ENCODE measurements at regions not wholly inside any gene's neighbourhood (a gene's known extent, or its start where the extent isn't known, plus 50 kb on each side); places are given as distances from the start of the nearest gene placed in this dataset.
"Not testable (repeated sequence)": the region's sequence is repeated elsewhere in the genome, so short reads cannot be mapped to it uniquely, and the experiment has no call there.

GRCh38 chr3:180421721-180422120, 180.2 kb upstream of the TTC14 start:
- Mint-ChIP-seq H3K9me3 (no peaks in the 10 kb centered on the region), H3K36me3 (no peaks in the 10 kb centered on the region), H3K4me1 (no peaks in the 10 kb centered on the region), H3K4me3 (no peak overlapping the region), H3K27ac (no peak overlapping the region), H3K27me3 (ENCODE audit: low read depth) (no peaks in the 10 kb centered on the region)
- ChIA-PET POLR2A (no interaction called here), CTCF (no interaction called here)
- TF ChIP-seq NFE2L1 (CRISPR knock-in tag; IDR thresholded peaks at IDR 0.05) = no peak
- no peak for TF ChIP-seq HMGXB4 (CRISPR knock-in tag; IDR thresholded peaks at IDR 0.05)
- TF ChIP-seq NFYB (CRISPR knock-in tag; conservative IDR thresholded peaks at IDR 0.05; ENCODE audit: low read depth) = no peak
- no peak for TF ChIP-seq ATF2 (CRISPR knock-in tag; IDR thresholded peaks at IDR 0.05; ENCODE audit: borderline replicate concordance, low read depth)
- TF ChIP-seq ARID4B (CRISPR knock-in tag; IDR thresholded peaks at IDR 0.05; ENCODE audit: borderline replicate concordance) = no peak
- TF ChIP-seq KAT7 (CRISPR knock-in tag; IDR thresholded peaks at IDR 0.05; ENCODE audit: borderline replicate concordance) = no peak
- TF ChIP-seq FOXP1 (CRISPR knock-in tag; IDR thresholded peaks at IDR 0.05; ENCODE audit: borderline replicate concordance) = no peak
- TF ChIP-seq ZNF671 (CRISPR knock-in tag; IDR thresholded peaks at IDR 0.05) = no peak
- no peak for TF ChIP-seq ZNF138 (CRISPR knock-in tag; conservative IDR thresholded peaks at IDR 0.05)
- no peak for TF ChIP-seq E2F1 (CRISPR knock-in tag; IDR thresholded peaks at IDR 0.05)
- TF ChIP-seq ZNF219 (CRISPR knock-in tag; IDR thresholded peaks at IDR 0.05; ENCODE audit: borderline replicate concordance) = no peak
- no peak for TF ChIP-seq MAX (CRISPR knock-in tag; IDR thresholded peaks at IDR 0.05)
- no peak for TF ChIP-seq ATF1 (CRISPR knock-in tag; IDR thresholded peaks at IDR 0.05)
- no peak for TF ChIP-seq CTCF (IDR thresholded peaks at IDR 0.05)
- DNase-seq (ENCODE audit: low spot score) (no peak), ATAC-seq (no peak)

GRCh38 chr3:180424305-180424704, 177.7 kb upstream of the TTC14 start:
- H3K36me3 Mint-ChIP-seq; H3K27ac Mint-ChIP-seq; H3K27me3 Mint-ChIP-seq (ENCODE audit: low read depth); DNase-seq (ENCODE audit: low spot score); POLR2A ChIA-PET; ATAC-seq; H3K4me3 Mint-ChIP-seq; CTCF ChIA-PET; H3K4me1 Mint-ChIP-seq; H3K9me3 Mint-ChIP-seq: not testable (repeated sequence)

Data from WTC11 (cell line).